HG02885 (cell line): ENCODE measurements at regions not wholly inside any gene's neighbourhood (a gene's known extent, or its start where the extent isn't known, plus 50 kb on each side); places are given as distances from the start of the nearest gene placed in this dataset.
"Not testable (repeated sequence)": the region's sequence is repeated elsewhere in the genome, so short reads cannot be mapped to it uniquely, and the experiment has no call there.

Experiments used
- ATAC-seq: cut with Tn5 transposase; IDR thresholded peaks from one replicate; pipeline ENCODE4 v1.9.1; 2021; ENCODE audit warnings: mild to moderate bottlenecking; ENCODE audit not compliant: unreplicated experiment, poor library complexity

DNA sequence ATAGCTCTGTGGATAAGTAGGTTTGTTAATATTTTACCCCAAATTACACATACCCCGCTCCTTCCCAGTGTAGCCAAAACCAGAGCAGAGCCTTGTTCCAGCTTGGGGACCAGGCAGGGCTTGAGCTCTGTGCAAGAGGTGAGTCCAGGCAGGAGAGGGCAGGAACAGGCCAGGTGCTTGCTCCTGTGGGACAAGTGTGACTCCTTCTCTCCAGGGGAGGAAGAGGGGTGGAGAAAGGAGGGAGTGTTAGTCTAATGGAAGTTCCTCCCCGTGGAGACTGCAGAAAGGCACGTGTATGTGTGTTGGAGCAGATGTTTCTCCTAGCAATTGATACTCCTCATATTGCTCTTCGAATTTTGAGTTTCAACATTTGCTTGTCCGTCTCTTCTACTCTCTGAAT lies 201.0 kb downstream of the FGF9 start:
- ATAC-seq: no peak

- no peak for ATAC-seq
Measured at GRCh38 chr13:21872795-21873194, 201.9 kb downstream of the FGF9 start.

DNA sequence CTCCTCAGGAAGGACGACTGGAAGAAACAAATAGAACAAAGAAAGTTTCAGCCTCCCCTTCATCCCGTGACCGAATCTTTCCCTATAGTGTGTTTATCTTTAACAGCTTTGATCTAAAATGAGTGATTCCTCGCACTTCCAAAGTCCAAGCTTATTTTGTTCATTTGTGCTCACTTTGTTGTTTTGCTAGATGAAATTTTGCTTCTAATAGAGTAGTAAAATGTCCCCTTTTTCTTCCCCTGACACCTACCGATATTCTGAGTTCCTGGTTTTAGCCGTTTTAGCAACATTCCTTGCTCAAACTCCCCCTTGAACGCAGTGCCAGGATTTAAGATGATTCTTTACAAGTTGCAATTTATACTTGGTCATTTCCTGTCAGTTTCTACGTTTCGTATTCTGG lies 204.2 kb downstream of the FGF9 start:
- no peak for ATAC-seq

GRCh38 chr13:21879263-21879914 lies 208.5 kb downstream of the FGF9 start:
- no peak for ATAC-seq

DNA sequence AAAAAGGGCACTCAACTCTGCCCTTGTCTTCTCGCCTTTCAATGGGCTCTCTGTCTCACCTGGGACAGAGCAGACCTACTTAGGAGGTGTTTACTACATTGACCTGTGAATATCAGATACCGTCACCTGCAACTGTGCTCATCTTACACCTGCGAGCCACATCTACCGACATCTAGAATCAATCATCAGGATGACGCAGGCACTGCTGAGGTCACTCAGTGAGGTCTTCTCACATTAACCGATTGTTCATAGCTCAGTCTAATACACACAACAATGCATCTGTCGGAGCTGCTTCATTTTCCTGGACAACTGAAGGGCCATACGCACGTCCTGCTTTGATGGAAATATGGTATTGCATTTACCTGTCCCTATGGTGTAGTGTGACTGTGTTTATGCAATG lies 211.9 kb downstream of the FGF9 start:
- ATAC-seq: no peak

- no peak for ATAC-seq
Measured at GRCh38 chr13:21883713-21884112, 212.8 kb downstream of the FGF9 start.

GRCh38 chr13:21884299-21884909 lies 213.5 kb downstream of the FGF9 start:
- ATAC-seq: no peak

GRCh38 chr13:21884965-21885567 lies 214.2 kb downstream of the FGF9 start:
- ATAC-seq: no peak

DNA sequence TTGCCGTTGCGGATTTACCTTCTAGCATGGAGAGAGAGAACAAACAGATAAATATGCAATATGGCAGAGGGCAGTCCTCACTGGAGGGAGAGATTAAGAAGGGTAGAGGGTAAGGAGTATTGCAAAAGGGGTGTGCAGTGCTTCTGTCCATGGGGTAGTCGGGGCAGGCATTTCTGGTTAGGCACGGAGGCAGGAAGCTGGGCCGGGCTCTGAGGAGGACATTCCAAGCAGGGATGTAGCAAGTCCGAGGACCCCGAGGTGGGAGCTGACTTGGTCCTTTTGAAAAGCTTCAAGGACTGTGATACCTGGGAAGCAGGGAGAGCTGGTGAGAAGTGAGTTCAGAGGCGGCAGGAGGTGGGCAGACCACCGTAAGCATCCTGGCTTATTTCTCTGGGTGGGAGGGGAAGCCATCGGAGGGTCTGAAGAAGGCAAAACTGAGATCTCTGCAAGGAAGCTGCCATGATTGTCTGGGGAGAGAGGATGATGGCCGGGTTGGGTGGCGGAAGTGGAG lies 214.9 kb downstream of the FGF9 start:
- no peak for ATAC-seq

- no peak for ATAC-seq
Measured at GRCh38 chr13:21889651-21890050, 218.8 kb downstream of the FGF9 start.

DNA sequence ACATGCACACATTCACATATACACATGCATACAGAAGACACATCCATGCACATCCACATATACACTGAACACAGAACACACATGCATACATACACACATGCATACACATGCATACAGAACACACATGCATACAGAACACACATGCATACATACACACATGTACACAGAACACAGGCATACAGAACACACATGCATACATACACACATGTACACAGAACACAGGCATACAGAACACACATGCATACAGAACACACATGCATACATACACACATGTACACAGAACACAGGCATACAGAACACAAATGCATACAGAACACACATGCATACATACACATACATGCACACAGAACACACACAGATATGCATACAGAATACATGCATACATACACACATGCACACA lies 219.3 kb downstream of the FGF9 start:
- ATAC-seq: not testable (repeated sequence)

- ATAC-seq: no peak
Measured at GRCh38 chr13:21894091-21894490, 223.2 kb downstream of the FGF9 start.

DNA sequence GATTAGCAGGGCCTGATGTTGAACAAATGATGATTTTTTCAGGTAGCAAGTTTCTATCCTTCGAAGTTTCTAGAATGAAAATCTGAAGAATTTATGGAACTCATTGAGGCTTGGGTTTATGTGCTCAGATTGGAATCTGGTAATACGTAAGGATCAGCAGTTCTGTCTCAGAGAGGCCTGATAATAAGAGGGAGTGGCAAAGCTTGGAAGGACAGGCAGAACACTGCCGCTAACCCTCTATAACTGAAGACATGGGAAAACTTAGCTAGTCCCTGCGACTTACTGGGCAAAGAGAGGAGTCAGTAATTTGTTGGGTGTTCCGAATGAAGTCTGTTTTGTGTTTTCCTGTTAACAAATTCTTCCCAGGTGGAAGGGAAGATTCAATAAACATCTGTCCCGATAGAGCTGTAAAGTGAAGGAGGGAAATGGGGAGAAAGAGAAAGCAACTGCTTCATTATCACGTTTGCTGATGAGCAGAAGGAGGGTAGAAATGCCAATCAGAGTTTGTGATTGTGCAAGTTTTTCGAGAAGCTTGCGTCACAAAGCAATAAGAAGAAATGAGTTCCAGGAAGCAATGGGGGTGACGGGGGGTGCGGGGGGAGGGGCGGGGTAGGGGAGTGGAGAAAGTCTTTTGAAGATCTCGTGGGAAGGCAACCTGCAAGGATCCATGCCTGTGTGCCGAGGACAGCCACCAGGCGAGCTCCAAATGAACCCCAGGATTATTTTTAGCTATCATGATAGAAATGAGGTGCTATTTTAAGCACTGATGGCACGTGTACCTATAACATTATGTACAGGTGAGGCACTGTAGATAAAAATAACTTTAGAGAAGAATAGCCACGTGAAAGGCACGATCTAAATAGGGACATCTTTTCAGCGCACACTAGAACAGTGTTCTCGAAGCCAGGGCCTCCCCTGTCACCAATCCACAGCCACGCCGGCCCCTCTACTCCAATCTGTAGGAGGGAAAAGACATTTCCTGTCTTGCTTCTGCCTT lies 224.1 kb downstream of the FGF9 start:
- no peak for ATAC-seq

- no peak for ATAC-seq
Measured at GRCh38 chr13:21895779-21896178, 224.9 kb downstream of the FGF9 start.

- no peak for ATAC-seq
Measured at GRCh38 chr13:21897161-21897560, 226.3 kb downstream of the FGF9 start.

GRCh38 chr13:21898459-21898858 lies 227.6 kb downstream of the FGF9 start:
- ATAC-seq: no peak

- no peak for ATAC-seq
Measured at GRCh38 chr13:21898945-21899344, 228.1 kb downstream of the FGF9 start.

GRCh38 chr13:21901336-21901735 lies 230.5 kb downstream of the FGF9 start:
- ATAC-seq: no peak

DNA sequence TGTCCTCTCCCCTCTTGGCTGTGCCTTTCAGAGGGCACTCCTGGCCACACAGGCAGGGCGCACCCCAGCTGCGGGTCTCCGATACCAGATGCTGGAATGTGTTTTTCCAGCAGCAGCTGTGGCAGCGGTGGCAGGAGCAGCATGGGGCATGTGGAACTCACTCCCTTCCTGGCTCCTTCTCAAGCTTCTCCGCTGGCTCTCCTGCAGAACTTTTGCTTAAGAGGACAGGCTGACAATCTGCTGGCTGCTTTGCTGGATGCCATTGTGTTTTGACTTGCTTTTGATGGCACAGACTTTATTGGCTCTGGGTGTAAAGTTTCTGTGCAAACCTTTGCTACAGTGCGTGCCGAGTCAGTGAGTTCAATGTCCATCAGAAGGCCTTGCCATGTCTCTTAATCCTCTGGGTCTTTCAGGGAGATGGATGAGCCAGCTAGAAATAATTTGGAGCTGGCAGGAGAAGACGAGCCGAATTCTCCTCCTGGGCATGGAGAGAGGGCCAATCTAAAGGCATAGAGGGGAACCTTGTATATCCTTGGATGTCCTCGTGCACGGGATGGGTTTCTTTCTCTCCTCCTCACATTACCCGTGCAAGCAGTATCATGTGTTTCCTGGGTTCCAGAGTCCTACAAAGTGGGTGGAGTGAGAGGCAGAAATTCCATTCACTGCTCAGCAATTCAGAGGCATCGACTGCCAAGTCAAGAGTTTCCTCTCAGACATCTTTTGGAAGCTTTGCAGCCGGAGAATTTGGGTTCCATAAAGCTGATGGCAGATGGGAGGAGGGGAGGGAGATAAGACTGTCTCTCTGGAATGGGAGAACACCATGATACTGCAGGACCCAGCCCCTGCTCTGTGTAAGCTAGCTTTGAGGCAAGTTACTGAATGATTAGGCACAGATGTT lies 231.2 kb downstream of the FGF9 start:
- no peak for ATAC-seq

- no peak for ATAC-seq
Measured at GRCh38 chr13:21902709-21903098, 231.8 kb downstream of the FGF9 start.
